Activated naive CD4-positive, alpha-beta T cell treated with anti-CD3 and anti-CD28 coated beads, Interleukin-2, amount 50 U/mL, for 24 hours (primary cell): ENCODE measurements at regions not wholly inside any gene's neighbourhood (a gene's known extent, or its start where the extent isn't known, plus 50 kb on each side); places are given as distances from the start of the nearest gene placed in this dataset.

Experiments used
- H3K27ac Mint-ChIP-seq: one replicate; pipeline ENCODE4 v1.8.0; 2021; ENCODE audit warnings: mild to moderate bottlenecking, mixed read lengths
- H3K27me3 Mint-ChIP-seq: one replicate; pipeline ENCODE4 v1.8.0; 2021; ENCODE audit warnings: mixed read lengths
- H3K36me3 Mint-ChIP-seq: one replicate; pipeline ENCODE4 v1.8.0; 2021; ENCODE audit warnings: mixed read lengths
- H3K4me1 Mint-ChIP-seq: one replicate; pipeline ENCODE4 v1.8.0; 2021; ENCODE audit warnings: mixed read lengths
- H3K4me3 Mint-ChIP-seq: one replicate; pipeline ENCODE4 v1.8.0; 2021; ENCODE audit warnings: mild to moderate bottlenecking, mixed read lengths
- H3K9me3 Mint-ChIP-seq: one replicate; pipeline ENCODE4 v1.8.0; 2021; ENCODE audit warnings: mixed read lengths

GRCh38 chr3:124079912-124080276 is 88.0 kb upstream of the ROPN1 start:
- no peak overlapping the region for H3K27ac Mint-ChIP-seq
- no peaks in the 10 kb centered on the region for H3K36me3 Mint-ChIP-seq
- H3K4me1 Mint-ChIP-seq, result no peaks in the 10 kb centered on the region
- H3K9me3 Mint-ChIP-seq, result no peaks in the 10 kb centered on the region
- H3K4me3 Mint-ChIP-seq, result no peak overlapping the region
- peaks cover 8% of the 10 kb centered on the region for H3K27me3 Mint-ChIP-seq

GRCh38 chr3:124082343-124082742 is 90.4 kb upstream of the ROPN1 start:
- H3K27me3 Mint-ChIP-seq, result peaks cover 11% of the 10 kb centered on the region
- H3K4me1 Mint-ChIP-seq, result no peaks in the 10 kb centered on the region
- H3K9me3 Mint-ChIP-seq, result no peaks in the 10 kb centered on the region
- H3K36me3 Mint-ChIP-seq, result no peaks in the 10 kb centered on the region
- H3K27ac Mint-ChIP-seq, result no peak overlapping the region
- H3K4me3 Mint-ChIP-seq, result no peak overlapping the region

GRCh38 chr3:124084022-124084881 is 92.3 kb upstream of the ROPN1 start:
- Mint-ChIP-seq H3K4me1 (no peaks in the 10 kb centered on the region), H3K9me3 (no peaks in the 10 kb centered on the region), H3K27ac (no peak overlapping the region), H3K4me3 (no peak overlapping the region), H3K36me3 (no peaks in the 10 kb centered on the region), H3K27me3 (peaks cover 7% of the 10 kb centered on the region)

GRCh38 chr3:124088801-124089200 is 96.9 kb upstream of the ROPN1 start:
- H3K9me3 Mint-ChIP-seq, result no peaks in the 10 kb centered on the region
- H3K36me3 Mint-ChIP-seq, result no peaks in the 10 kb centered on the region
- no peak overlapping the region for H3K27ac Mint-ChIP-seq
- no peak overlapping the region for H3K4me3 Mint-ChIP-seq
- H3K4me1 Mint-ChIP-seq, result no peaks in the 10 kb centered on the region
- H3K27me3 Mint-ChIP-seq, result peaks cover 19% of the 10 kb centered on the region

GRCh38 chr3:124089214-124089613 is 97.3 kb upstream of the ROPN1 start:
- peaks cover 20% of the 10 kb centered on the region for H3K27me3 Mint-ChIP-seq
- no peaks in the 10 kb centered on the region for H3K4me1 Mint-ChIP-seq
- H3K27ac Mint-ChIP-seq, result no peak overlapping the region
- no peaks in the 10 kb centered on the region for H3K36me3 Mint-ChIP-seq
- no peak overlapping the region for H3K4me3 Mint-ChIP-seq
- no peaks in the 10 kb centered on the region for H3K9me3 Mint-ChIP-seq

- no peaks in the 10 kb centered on the region for H3K36me3 Mint-ChIP-seq
- H3K27me3 Mint-ChIP-seq, result peaks cover 20% of the 10 kb centered on the region
- no peaks in the 10 kb centered on the region for H3K4me1 Mint-ChIP-seq
- no peaks in the 10 kb centered on the region for H3K9me3 Mint-ChIP-seq
- H3K27ac Mint-ChIP-seq, result no peak overlapping the region
- no peak overlapping the region for H3K4me3 Mint-ChIP-seq
These were observed 99.8 kb upstream of the ROPN1 start for GRCh38 chr3:124091716-124092115.

- peaks cover 19% of the 10 kb centered on the region for H3K27me3 Mint-ChIP-seq
- no peaks in the 10 kb centered on the region for H3K4me1 Mint-ChIP-seq
- H3K36me3 Mint-ChIP-seq, result no peaks in the 10 kb centered on the region
- no peak overlapping the region for H3K27ac Mint-ChIP-seq
- H3K4me3 Mint-ChIP-seq, result no peak overlapping the region
- H3K9me3 Mint-ChIP-seq, result no peaks in the 10 kb centered on the region
These were observed 100.9 kb upstream of the ROPN1 start for GRCh38 chr3:124092811-124093210.

- no peaks in the 10 kb centered on the region for H3K9me3 Mint-ChIP-seq
- H3K27ac Mint-ChIP-seq, result no peak overlapping the region
- H3K36me3 Mint-ChIP-seq, result no peaks in the 10 kb centered on the region
- no peak overlapping the region for H3K4me3 Mint-ChIP-seq
- H3K27me3 Mint-ChIP-seq, result peaks cover 16% of the 10 kb centered on the region
- no peaks in the 10 kb centered on the region for H3K4me1 Mint-ChIP-seq
These were observed 102.6 kb upstream of the ROPN1 start for GRCh38 chr3:124094496-124094895.

GRCh38 chr3:124097362-124098131 is 105.6 kb upstream of the ROPN1 start:
- Mint-ChIP-seq H3K4me1 (no peaks in the 10 kb centered on the region), H3K36me3 (no peaks in the 10 kb centered on the region), H3K27ac (no peak overlapping the region), H3K9me3 (no peaks in the 10 kb centered on the region), H3K27me3 (peaks cover 10% of the 10 kb centered on the region), H3K4me3 (no peak overlapping the region)

GRCh38 chr3:124101643-124102042 is 109.7 kb upstream of the ROPN1 start:
- H3K9me3 Mint-ChIP-seq, result no peaks in the 10 kb centered on the region
- H3K36me3 Mint-ChIP-seq, result no peaks in the 10 kb centered on the region
- no peak overlapping the region for H3K27ac Mint-ChIP-seq
- H3K4me1 Mint-ChIP-seq, result no peaks in the 10 kb centered on the region
- H3K4me3 Mint-ChIP-seq, result no peak overlapping the region
- H3K27me3 Mint-ChIP-seq, result peaks cover 3% of the 10 kb centered on the region

GRCh38 chr3:124107104-124107890 is 115.4 kb upstream of the ROPN1 start:
- Mint-ChIP-seq H3K4me1 (no peaks in the 10 kb centered on the region), H3K9me3 (peaks cover 9% of the 10 kb centered on the region), H3K27ac (no peak overlapping the region), H3K36me3 (no peaks in the 10 kb centered on the region), H3K27me3 (no peaks in the 10 kb centered on the region), H3K4me3 (no peak overlapping the region)

- Mint-ChIP-seq H3K27ac (no peak overlapping the region), H3K36me3 (no peaks in the 10 kb centered on the region), H3K9me3 (peaks cover 9% of the 10 kb centered on the region), H3K4me3 (no peak overlapping the region), H3K4me1 (no peaks in the 10 kb centered on the region), H3K27me3 (no peaks in the 10 kb centered on the region)
These were observed 116.5 kb upstream of the ROPN1 start for GRCh38 chr3:124108446-124108845.

- H3K36me3 Mint-ChIP-seq, result no peaks in the 10 kb centered on the region
- H3K27ac Mint-ChIP-seq, result no peak overlapping the region
- no peaks in the 10 kb centered on the region for H3K4me1 Mint-ChIP-seq
- H3K27me3 Mint-ChIP-seq, result peaks cover 1% of the 10 kb centered on the region
- H3K9me3 Mint-ChIP-seq, result peaks cover 9% of the 10 kb centered on the region
- no peak overlapping the region for H3K4me3 Mint-ChIP-seq
These were observed 121.6 kb upstream of the ROPN1 start for GRCh38 chr3:124113485-124113884.

- H3K9me3 Mint-ChIP-seq, result peaks cover 9% of the 10 kb centered on the region
- H3K4me1 Mint-ChIP-seq, result no peaks in the 10 kb centered on the region
- H3K27me3 Mint-ChIP-seq, result peaks cover 1% of the 10 kb centered on the region
- no peak overlapping the region for H3K4me3 Mint-ChIP-seq
- H3K36me3 Mint-ChIP-seq, result no peaks in the 10 kb centered on the region
- no peak overlapping the region for H3K27ac Mint-ChIP-seq
These were observed 123.4 kb upstream of the ROPN1 start for GRCh38 chr3:124115279-124115678.

GRCh38 chr3:124115956-124116355 is 124.0 kb upstream of the ROPN1 start:
- no peaks in the 10 kb centered on the region for H3K4me1 Mint-ChIP-seq
- H3K27ac Mint-ChIP-seq, result no peak overlapping the region
- H3K9me3 Mint-ChIP-seq, result peaks cover 5% of the 10 kb centered on the region
- H3K27me3 Mint-ChIP-seq, result peaks cover 1% of the 10 kb centered on the region
- no peak overlapping the region for H3K4me3 Mint-ChIP-seq
- no peaks in the 10 kb centered on the region for H3K36me3 Mint-ChIP-seq

- Mint-ChIP-seq H3K9me3 (no peaks in the 10 kb centered on the region), H3K36me3 (no peaks in the 10 kb centered on the region), H3K27ac (no peak overlapping the region), H3K4me3 (no peak overlapping the region), H3K27me3 (peaks cover 1% of the 10 kb centered on the region), H3K4me1 (no peaks in the 10 kb centered on the region)
These were observed 125.0 kb upstream of the ROPN1 start for GRCh38 chr3:124116906-124117305.
